Skeletal muscle cell (primary cell): ENCODE measurements at regions not wholly inside any gene's neighbourhood (a gene's known extent, or its start where the extent isn't known, plus 50 kb on each side); places are given as distances from the start of the nearest gene placed in this dataset.

ENCODE experiments used
- DNase-seq: peaks from one replicate; pipeline ENCODE4 v3.0.0-alpha.2; 2010; ENCODE audit warnings: low read depth
- H3K4me3 ChIP-seq: 2 replicates; pipeline ENCODE4 v1.5.1; 2011; ENCODE audit warnings: low read depth, mild to moderate bottlenecking, control low read depth, low read length, moderate library complexity

- H3K4me3 ChIP-seq, result no peak overlapping the region
- no peak for DNase-seq
These were observed 127.1 kb upstream of the GADD45A start for GRCh38 chr1:67557696-67558448.

GRCh38 chr1:67558449-67559193 lies 126.4 kb upstream of the GADD45A start:
- no peak for DNase-seq
- no peak overlapping the region for H3K4me3 ChIP-seq

GRCh38 chr1:67559222-67559700 lies 125.7 kb upstream of the GADD45A start:
- H3K4me3 ChIP-seq, result no peak overlapping the region
- no peak for DNase-seq

DNA sequence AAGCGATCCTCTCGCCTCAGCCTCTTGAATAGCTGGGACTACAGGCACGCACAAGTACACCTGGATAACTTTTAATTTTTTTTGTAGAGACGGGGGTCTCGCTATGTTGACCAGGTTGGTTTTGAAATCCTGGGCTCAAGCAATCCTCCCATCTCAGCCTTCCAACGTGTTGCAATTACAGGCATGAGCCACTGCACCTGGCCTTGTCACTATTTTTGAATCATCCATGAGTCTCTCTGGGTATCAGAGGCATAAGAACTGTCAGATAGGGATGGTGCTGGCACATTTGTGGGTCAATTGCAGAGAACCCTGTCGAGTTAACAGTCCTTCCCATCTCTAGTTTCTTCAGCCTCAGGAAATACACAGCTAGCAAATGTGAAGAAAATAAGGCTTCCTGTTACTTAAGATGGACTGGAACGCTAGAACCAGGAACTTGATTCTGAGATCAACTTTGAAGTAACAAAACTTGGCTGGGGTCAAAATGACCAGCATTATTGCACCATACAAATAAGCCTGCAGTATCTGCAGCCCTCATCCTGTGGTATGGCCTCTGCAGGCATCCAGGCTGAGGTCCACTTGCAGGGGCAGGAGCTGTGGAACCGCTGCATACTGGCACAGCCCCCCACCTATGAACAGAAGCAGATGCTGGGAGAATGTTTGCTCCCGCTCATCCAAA lies 124.3 kb upstream of the GADD45A start:
- no peak overlapping the region for H3K4me3 ChIP-seq
- DNase-seq, result no peak

DNA sequence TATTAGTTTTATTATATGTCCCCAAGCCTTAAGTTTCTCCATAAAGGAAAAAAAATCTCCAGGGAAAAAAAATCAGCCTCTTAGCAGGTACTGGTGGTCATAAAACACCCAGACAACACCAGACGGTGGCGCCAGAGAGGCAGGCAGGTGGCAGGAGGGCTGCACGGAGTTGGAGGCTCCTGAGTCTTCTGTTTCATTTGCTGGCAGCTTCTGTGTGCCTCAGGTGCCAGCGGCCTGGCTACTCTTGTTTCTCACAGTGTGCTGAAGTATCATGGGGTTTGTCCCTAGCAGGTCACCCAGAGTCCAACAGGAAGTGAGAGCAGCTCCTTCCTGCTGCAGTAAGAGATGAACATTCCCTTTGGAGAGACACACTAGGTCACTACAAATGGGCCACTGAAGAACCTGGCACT lies 123.3 kb upstream of the GADD45A start:
- H3K4me3 ChIP-seq, result no peak overlapping the region

DNA sequence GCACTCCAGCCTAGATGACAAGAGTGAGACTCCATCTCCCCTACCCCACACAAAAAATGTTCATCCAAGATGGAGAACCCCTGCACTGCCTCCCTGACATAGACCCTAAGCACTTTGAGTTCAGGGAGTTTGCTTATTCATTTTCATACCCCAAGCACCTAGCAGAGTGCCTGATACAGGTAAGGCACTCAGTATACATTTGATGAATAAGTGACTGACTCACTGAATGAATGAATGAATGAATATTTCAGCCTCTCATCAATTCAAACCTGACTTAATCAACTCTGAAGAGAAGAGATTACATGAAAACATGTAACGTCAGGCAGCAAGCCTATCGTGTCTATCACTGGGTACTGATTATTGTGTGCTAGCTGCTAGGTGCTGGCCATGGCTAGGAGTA lies 121.3 kb upstream of the GADD45A start:
- no peak for DNase-seq
- H3K4me3 ChIP-seq, result no peak overlapping the region

More for the DNA sequence above, 123.3 kb upstream of the GADD45A start:
- DNase-seq, result no peak

GRCh38 chr1:67564193-67564592 lies 120.8 kb upstream of the GADD45A start:
- DNase-seq, result no peak
- no peak overlapping the region for H3K4me3 ChIP-seq

- no peak overlapping the region for H3K4me3 ChIP-seq
- DNase-seq, result no peak
These were observed 118.1 kb upstream of the GADD45A start for GRCh38 chr1:67566803-67567377.

DNA sequence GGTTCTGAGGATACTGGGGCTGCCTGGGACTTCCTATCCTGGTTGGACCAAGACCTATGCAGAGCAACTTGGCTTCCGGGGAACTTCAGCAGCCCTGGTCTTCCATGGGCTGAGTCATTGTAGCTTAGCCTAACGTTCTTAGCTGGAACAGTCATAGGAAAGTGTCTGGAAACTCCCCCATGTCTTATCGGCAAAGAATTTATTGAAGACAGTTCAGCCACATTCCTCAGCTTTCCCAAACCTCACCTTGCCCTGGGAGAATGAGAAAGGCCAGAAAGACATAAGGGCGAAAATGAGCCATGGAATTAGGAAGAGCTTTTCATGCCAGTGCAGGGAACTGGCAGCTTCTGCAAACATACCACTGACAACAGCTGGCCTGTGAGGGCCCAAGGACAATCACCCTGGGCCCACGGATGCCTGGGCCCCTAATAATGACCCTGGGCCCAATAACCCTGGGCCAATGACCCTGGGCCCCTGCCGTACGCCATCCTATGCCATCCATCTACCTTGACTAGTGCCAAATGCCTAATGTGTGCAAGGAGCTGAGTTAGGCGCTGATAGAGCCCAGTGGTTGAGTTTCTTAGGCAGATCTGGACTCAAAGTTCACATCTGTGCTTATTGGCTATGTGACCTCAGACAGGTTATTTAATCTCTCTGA lies 114.4 kb upstream of the GADD45A start:
- no peak overlapping the region for H3K4me3 ChIP-seq
- peak; percentile 66 for DNase-seq

DNA sequence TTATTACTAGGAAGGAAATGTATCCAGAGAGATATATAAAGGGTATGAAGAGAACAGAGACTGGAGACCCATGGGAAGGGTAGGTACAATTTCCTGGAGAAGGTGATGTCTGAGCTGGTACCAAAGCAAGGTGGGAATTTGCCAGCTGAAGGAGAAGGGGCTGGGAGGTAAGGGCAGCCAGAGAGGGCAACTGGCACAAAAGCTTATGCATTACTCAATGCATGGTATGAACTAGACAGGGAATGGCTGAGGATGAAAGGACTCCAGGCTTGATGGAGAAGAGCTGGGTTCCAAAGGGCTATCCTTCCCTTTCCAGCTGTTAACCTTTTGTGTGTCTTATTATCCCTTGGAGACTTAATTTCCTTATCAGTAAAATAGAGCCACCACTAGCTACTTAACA lies 113.6 kb upstream of the GADD45A start:
- DNase-seq, result no peak
- no peak overlapping the region for H3K4me3 ChIP-seq

DNA sequence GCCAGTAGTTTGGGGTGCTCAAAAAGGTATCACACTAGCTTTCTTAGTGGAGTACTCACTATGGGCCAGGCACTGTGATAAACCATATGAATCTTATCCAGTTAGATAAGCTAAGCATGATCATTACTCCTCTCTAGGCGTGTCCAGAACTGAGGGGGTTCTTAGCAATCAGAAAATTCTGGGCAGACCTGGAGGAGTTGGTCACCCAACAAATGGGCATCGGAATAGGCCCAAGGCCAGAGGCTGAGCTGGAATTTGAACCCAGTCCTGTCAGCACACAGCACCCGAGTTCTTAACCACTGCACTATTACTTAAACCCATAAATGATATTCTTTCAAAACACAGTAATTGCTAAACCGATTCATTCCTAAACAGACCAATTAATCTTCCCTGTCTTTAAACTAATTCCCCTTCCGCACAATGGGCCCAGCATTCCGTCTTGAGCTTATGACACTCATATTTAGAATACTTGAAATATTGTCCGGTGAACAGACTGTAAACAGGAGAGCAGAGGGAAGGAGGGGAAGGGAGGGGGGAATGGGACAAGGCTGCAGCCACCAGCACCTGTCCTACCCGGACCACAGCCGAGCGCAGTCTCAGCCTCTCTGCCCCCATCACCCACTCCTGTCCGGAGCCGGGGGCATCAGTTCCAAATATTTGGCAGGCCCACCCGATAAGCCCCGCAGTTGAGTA lies 113.0 kb upstream of the GADD45A start:
- H3K4me3 ChIP-seq, result no peak overlapping the region
- no peak for DNase-seq

GRCh38 chr1:67572594-67573221 lies 112.3 kb upstream of the GADD45A start:
- DNase-seq, result no peak
- no peak overlapping the region for H3K4me3 ChIP-seq

DNA sequence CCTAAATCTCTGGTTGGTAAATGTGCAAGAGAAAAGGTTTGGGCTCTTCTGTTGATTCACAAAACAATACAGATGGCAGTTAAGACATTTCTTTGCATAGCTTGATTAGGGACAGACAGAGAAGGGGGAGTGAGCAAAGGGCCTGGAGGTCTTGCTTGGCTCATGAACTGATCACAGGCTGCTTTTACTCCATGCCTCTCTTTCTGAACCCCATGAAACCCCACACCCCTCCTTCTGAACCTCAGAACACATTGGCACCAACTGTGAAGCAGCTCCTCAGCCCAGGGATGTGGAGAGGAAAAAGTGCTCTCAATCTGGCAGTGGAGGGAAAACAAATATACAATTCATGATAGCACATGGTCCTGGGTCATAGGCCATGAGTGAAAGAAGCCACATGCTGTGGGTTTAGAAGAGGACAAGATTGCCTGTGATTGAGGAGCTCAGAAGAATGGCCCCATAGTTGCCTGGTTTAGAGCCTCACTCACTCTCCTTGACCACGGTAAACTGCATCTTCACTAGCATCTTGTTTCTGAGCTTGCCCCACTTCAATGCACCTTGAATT lies 111.6 kb upstream of the GADD45A start:
- no peak overlapping the region for H3K4me3 ChIP-seq
- DNase-seq, result no peak

GRCh38 chr1:67574221-67574620 lies 110.8 kb upstream of the GADD45A start:
- DNase-seq, result no peak
- H3K4me3 ChIP-seq, result no peak overlapping the region

GRCh38 chr1:67575861-67576260 lies 109.1 kb upstream of the GADD45A start:
- peak; percentile 57 for DNase-seq
- no peak overlapping the region for H3K4me3 ChIP-seq

GRCh38 chr1:67576474-67576873 lies 108.5 kb upstream of the GADD45A start:
- DNase-seq, result no peak
- H3K4me3 ChIP-seq, result no peak overlapping the region

- no peak for DNase-seq
- no peak overlapping the region for H3K4me3 ChIP-seq
These were observed 107.4 kb upstream of the GADD45A start for GRCh38 chr1:67577646-67578045.

- DNase-seq, result no peak
- no peak overlapping the region for H3K4me3 ChIP-seq
These were observed 106.5 kb upstream of the GADD45A start for GRCh38 chr1:67578397-67579020.
